Esophagus mucosa (tissue), 1 donor: ENCODE measurements at regions not wholly inside any gene's neighbourhood (a gene's known extent, or its start where the extent isn't known, plus 50 kb on each side); places are given as distances from the start of the nearest gene placed in this dataset.
A peak's percentile ranks its signal among the peaks of the same experiment; 100 is the strongest.

Source experiments
- ATAC-seq: fragments of 200-7000 bp; cut with Tn5 transposase; one replicate; pipeline ENCODE4 v1.9.1; 2020
- donor health status: DM: yes; HTN: yes; CAD: no.

DNA sequence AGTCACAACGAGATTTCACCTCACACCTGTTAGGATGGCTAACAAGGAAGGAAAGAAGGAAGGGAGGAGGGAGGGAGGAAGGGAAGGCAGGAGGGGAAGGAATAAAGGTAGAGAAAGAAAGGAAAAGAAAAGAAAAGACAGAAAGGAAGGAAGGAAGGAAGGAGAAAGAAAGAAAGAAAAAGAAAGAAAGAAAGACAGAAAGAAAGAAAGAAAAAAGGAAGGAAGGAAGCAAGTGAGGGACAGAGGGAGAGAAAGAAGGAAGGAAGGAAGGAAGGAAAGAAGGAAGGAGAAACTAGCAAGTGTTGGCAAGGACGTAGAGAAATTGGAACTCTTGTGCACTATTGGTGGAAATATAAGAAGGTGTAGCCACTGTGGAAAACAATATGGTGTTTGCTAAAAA lies 52.2 kb downstream of the CCDC185 start:
- ATAC-seq: no peak

DNA sequence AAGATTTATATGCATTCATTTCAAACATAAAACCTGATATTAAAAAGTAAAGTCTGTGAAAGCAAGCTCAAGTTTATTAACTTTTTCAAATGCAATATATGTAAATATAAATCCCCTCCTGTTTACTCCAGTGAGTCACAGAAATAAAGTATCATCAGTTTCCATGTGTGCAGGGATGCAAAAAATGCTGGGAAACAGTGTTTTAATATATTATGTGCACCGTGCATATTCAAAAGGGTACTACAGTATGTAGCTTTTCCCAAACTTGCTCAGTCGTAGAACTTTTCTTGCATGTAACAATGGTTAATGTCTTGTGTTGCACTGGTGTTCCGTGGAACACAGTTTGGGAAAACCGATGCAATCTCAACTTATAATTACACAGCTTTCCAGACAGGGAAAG lies 60.7 kb downstream of the CCDC185 start:
- ATAC-seq: no peak

DNA sequence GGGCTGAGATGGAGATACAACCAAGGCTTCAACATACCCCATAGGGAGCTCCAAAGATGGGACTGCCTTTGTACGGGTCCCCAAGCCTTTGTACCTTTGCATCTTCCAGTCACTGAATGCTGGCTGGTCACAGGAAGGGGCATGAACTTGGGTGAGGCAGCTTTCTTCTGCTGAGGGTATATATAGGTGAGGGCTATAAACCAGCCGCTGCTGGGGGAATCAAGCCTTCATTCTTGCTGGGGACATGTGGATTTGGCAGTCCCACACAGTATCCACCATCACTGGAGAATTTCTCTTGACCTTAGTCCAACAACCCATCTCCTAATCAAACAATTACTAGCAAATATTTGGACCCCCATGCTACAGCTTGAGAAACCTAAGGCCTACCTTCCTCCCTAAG lies 61.7 kb downstream of the CCDC185 start:
- no peak for ATAC-seq

DNA sequence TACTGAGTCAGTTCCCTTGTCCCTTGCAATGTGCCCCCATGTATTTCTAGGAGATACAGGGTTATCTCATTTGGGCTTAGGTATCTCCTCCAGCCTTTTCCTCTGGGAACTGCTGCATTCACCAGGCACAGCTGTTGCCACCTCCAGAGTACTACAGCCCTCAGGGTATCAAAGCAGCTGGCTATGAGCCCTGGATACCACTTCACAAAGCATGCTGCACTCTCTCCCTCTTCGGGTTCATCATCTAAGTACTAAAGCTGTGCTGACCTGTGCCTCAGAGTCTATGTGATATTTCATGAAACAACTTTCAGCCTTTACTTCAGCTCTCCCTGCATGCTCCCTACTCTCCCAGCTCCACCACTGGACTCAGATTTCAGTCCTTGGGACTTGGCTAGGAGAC lies 62.3 kb downstream of the CCDC185 start:
- ATAC-seq: no peak

DNA sequence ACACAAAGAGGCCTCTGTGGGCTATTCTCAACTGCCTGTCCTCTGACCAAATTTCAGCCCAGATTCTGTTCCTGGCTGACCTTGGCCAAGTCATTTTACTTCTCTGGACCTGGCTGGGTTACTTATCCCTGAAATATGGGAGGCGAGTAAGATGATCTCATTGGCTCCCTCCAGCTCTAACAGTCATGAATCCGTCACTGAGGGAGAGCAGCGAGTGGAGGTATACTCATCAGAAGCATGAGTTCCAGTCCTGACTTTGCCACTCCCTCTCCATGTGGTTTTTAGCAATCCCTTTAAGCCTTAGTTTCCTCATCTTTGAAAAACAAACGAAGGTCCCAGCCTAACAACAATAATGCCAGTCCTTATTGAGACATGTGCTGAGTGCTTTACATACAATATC lies 63.5 kb downstream of the CCDC185 start:
- peak; percentile 90 for ATAC-seq

DNA sequence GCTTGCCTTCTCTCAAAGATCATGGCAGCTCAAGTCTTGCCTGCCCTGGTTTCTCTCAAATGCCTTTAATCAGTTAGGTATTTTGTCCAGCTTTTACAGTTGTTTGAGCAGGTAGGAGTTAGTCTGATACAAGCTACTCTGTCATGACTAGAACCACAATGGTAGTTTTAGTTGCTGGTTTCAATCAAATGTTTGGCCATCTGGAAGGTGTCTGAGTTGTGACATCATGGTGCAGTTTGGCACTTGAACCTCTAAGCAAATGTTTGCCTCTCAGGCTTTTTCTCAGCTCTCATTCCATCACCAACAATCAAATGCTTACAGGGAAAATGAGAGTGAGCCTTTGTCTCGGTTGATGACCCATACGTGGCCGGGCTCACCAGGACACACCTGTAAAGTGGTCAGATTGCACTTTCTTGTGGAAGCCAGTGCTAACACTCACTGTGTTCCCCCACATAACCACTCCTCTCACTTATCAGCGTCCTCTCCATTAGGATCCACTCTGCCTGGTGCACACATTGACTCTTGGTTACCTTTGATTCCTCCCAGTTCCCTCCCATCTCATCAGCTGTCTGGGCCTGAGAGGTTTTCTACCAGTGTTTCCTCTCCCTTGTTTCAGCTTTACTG lies 67.5 kb downstream of the CCDC185 start:
- ATAC-seq: no peak

DNA sequence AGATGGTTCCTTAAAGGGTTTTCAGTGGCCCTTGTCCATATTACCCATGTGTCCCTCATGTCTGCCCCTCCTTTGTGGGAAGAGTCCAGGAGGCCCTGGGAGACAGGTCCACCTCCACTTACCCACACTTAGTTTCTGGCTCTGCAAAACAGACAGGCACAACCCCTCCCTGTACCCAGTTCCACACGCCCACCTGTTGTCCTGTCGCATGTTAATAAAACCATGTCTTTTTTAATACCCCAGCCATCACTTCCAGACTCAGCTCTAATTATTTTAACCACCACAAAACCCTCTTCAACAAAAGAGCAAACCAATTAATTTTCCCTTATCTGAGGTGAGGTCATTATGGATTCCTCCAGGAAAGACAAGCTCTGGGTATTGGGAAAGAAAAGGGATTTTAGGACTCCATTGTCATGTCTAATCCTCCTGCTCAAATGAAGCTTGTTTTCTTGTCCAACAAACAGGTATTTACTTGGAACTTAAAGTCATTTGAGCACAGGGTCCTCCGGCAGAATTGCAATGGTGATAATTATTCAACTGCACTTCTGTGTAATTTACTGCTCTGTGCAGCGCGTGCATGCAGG lies 68.9 kb downstream of the CCDC185 start:
- no peak for ATAC-seq

DNA sequence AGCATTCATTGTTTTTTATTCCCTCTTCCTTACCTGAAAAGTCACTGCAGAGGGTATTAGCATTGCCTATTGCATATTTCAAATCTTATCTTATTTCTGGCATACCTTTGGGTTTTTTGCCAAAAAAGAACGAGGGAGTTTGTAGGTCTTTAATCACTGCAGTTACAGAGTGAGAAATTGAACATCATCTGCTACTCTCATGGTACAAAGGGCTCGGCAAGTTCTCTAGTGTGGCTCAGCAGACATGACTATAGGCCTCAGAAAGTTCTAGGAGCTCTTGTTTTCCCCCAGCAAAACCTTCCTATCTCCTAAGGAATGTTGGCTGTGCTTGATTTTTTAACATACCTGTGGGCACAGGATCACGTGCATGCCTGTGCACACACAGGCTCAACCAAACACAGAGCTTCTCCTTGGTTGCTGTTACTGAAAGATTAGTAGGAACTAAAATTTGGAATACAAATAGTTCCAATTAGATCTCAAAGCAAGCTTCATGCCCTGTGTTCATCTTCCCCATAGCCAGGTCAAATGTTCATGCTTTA lies 69.7 kb downstream of the CCDC185 start:
- ATAC-seq: no peak

DNA sequence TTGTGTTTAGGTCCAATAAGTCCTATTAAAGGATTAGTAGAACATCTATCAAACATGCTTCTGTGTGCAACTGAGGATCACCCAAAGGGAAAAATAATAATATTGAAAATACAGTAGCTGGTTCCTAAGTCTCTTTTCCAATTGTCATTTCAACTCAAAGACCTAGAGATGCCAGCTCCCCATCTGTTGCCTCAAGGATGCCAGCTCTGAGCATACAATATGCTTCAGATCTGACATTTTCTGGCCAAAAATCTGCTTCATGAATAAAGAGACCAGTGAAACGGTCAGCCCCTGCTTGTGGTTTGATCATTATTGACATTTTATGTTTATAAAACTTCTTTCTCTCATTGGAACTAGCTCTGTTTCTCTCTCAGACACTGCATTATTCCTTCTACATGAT lies 72.9 kb downstream of the CCDC185 start:
- ATAC-seq: no peak

DNA sequence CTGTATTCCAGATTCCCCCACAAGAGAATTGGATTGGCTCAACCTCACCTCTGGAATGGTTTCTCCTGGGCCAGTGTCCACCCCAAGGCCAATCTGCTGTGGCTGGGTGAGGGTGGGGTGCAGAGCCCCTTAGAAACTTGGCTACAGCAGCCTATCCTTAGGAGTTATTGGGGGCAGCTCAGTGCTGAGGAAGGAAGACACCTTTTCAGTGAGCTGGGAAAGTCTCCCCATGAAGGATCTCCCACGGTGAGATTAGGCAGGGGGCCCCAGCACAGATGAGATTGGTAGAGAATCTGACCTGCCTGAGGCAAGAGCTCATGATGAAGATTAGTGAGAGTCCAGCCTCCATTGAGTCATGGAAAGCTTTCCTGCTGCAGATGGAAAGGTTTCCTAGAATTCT lies 78.4 kb downstream of the CCDC185 start:
- no peak for ATAC-seq

DNA sequence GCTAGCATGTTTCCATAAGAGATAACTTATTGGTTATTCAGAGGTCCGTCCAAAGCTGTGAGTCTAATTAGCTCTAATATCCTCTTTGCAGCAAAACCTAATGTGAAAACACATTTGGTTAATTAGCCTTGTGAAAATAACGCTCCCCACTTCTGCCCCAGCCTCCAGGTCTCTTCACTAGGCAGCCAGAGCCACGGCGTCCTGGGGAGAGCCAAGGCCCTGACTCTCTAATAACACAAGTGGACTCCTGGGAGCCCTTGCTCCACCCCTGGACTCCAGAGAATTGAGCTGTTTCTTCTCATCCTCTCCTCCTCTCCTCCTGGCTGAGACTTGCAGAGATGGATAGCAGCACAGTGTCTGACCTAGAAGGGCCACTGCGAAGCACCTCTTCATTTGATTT lies 78.8 kb downstream of the CCDC185 start:
- no peak for ATAC-seq

DNA sequence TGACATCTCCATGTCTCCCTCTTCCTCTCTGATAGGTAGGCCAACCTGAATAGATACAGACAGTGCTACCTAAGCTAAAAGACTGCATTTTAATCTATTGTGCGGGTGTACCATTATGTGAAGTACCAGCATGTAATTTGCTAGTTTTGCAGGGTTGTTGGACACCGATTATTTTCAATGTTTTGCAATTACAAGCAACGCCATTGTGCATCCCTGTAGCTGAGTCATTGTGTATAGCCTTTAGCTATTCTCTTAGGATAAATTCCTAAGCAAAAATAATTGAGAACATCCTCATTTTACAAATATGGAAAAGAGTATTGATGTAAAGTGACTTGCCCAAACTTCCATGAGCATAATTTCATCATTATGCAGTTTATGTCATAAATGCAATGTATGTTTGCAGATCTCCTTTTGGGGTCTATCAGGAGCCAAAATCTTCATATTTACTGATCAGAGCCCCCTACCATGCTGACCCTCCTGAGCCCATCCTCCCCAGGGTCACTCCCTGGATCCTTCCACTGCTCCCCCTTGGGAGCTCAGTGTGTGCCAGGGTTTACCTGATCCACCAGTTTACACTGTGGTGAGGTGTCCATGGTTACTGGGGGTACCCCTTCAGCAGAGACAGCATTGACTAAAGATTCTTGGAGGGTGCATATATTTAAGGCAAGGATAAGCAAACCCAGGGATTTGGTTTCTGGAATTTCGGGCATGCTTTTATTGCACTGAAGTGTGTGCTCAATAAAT lies 80.6 kb downstream of the CCDC185 start:
- no peak for ATAC-seq

DNA sequence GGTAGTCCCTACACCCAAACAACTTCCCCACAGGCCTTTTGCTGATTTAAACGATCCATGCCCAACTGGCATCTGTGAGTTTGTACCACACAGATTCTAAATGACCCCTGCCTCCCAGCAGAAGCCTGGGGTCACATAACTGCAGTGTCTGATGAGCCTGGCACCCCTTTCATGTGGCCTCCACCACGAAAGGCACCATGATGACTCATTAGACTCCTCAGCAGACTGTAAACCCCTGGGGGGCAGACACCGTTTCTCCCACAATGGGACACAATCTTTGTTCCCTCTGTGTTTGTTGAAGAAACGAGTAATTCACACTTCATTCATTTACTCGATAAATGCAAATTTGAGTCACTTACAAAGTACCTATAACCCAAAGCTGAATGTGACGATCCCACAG lies 81.6 kb downstream of the CCDC185 start:
- no peak for ATAC-seq

DNA sequence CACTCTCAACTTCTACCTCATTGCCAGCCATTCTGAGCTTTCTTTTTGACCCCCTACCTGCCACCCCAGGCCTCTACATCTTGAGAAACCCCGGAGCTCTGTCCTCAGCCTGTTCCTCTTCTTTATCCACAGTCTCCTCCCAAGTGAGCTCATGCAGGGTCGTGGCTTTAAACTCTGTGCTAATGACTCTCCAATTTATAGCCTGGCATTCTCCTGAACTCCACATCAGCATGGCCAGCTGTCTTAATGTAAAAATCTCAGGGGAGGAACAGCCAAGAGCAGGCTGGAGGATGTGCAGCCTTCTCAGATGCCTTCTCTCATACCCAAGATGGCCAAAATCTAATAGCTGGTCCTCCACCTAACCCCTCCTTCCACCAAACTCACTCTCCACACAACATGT lies 84.2 kb downstream of the CCDC185 start:
- peak; percentile 17 for ATAC-seq

DNA sequence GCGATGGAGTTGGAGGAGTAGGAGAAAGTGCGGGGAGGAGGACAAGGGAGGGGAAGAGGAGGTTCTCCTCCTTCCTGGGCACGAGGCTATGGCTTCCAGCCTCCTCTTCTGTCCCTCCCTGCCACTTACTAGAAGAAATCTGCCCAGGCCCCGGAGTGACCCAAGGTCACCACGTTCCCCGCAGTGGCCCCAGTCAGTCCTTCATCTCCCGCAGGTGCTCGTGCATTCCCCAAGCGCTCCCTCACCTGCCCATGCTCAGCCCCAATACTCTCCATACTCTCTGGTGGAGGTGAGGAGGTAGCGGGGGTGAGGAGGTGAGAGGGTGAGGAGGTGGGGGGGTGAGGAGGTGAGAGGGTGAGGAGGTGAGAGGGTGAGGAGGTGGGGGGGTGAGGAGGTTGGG lies 85.4 kb downstream of the CCDC185 start:
- ATAC-seq: no peak

DNA sequence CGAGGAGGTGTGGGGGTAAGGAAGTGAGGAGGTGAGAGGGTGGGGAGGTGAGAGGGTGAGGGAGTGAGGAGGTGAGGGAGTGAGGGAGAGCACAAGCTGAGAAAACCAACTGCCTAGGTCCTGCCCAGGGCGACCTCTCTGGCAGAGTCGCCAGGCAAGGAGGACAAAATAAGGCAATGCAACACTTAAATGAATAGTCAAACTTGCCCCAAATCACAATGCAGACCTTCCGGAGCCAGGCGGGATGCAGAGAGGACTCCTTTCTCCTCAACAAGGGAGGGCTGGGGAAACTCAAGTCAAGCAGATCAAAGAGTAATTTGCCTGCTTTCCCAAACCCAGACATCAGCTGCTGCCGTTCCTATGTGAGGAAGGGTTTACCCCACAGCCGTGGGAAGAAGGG lies 86.0 kb downstream of the CCDC185 start:
- ATAC-seq: no peak

DNA sequence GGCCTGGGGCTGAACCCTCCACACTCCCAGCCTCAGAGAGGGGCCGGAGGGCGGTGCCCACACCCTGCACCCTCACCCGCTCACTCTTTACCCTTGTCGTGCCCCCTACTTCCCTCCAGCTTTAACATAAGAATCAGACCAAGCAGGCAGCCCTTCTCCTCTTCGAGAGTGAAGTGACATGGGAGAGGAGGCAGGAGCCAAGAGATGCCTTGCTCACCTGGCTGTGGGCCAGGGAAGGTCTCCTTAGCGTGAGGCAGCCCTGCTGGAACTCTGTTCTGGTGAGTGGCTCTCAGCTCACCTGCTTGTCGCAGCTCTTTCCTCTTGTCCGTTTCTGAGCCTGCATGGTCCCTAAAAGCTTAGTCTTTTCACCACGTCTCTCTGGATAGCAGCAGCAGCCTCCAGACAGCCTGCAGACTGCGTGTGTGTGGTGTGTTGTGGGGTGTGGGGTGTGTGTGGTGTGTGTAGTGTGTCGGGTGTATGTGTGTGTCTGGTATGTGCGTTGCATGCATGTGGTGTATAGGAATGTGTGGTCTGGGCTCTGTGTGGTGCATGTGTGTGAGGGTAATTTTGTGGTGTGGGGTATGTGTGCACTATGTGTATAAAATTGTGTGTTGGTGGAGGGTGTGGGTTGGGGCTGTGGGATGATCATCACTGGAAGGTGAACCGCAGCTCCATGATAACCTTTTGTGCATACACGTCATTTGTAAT lies 86.7 kb downstream of the CCDC185 start:
- ATAC-seq: no peak

DNA sequence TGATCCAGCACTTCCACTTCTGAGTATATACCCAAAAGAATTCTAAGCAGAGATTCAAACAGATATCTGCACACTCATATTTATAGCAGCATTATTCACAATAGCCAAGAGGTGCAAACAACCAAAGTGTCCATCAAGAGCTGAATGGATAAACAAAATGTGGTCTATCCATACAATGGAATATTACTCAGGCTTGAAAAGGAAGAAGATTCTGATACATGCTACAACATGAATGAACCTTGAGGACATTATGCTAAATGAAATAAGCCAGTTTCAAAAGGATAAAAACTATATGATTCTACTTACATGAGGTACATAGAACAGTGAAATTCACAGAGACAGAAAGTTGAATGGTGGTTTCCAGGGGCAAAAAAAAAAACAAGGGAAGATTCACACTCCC lies 88.9 kb downstream of the CCDC185 start:
- ATAC-seq: no peak

DNA sequence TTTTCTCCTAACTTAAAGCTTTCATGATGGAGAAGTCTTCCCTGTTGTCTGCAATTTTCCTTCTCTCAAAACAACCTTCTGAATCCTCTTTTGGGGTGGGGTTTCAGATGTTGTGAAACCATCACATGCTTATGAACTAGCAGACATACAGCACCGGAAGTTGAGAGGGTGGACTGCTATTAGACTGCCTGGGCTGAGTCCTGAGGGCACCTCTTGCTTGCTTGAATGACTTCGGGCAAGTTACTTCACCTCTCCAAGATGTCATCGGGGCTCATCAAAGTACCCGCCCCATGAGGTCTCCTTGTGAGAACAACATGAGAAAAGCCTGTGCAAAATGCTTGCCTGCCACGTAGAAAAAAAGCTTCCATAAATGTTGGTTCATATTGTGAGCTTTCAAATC lies 89.6 kb downstream of the CCDC185 start:
- peak; percentile 64 for ATAC-seq

DNA sequence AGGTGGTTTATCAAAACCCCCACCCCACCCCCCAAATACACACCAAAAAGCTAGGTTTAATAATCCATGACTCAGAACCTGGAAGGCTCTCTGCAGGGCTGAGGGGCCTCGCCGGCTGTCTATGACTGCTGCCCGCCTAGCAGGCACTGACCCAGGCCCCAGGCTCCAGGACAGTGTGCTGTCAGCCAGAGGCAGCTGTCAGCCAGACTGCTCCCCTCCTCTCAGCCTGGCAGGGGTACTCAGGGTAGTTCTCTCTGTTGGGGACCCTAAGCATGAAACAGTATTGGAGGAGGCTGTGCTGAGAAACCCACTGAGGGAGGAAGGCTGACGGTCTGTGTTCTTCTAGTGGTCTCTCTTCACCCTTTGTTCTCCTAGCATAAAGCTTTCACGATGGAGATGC lies 90.3 kb downstream of the CCDC185 start:
- no peak for ATAC-seq

DNA sequence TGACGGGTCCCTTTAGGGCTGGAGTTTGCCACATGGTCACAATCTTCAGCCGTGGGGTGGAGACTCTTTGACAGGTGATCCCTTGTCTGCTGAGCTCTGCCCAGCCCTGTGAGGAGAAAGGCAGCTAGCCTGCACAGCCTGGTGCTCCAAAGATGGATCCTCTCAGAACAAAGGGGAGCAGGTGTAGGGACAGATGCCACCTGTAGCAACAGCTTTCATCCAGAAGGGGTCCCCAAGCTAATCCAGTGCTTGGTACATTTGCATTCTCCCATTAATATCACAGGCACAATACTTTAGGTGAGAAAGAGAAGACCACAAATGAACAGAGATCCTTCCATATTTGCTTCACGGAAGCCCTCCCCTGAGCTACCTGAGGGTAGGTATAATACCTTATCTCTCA lies 93.2 kb downstream of the CCDC185 start:
- ATAC-seq: no peak

DNA sequence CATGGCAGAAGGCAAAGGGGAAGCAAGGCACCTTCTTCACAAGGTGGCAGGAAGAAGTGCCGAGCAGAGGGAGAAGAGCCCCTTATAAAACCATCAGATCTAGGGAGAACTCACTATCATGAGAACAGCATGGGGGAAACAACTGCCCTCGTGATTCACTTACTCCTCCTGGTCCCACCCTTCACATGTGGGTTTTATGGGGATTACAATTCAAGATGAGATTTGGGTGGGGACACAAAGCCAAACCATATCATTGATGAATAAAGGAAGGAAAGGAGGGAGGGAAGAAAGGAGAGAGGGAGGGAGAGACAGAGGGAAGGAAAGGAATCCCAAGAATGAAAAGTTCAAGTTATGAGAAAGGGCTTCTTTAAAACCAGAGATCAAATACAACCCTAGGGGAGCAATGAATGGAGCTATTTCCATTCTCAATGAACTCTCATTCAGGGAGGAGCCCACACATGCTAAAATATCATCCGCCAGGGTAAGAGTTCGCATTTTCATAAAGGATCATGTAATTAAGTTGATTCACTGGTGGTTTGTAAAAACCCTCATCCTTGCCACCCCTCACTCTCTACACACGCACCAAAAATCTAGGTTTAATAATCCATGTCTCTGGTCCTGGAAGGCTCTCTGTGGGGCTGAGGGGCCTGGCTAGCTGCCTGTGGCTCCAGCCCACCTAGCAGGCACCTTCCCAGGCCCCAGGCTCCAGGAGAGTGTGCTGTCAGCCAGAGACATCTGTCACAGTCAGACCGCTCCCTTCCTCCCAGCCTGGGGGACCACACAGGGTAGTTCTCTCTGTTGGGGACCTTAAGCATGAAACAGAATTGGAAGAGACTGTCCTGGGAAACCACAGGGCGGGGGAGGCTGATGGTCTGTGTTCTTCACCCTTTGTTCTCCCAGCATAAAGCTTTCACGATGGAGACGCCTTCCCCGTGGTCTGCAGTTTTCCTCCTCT lies 94.0 kb downstream of the CCDC185 start:
- no peak for ATAC-seq
